ENCODE measurements at regions not wholly inside any gene's neighbourhood (a gene's known extent, or its start where the extent isn't known, plus 50 kb on each side); places are given as distances from the start of the nearest gene placed in this dataset.
"Not testable (repeated sequence)": the region's sequence is repeated elsewhere in the genome, so short reads cannot be mapped to it uniquely, and the experiment has no call there.

GRCh38 chr10:9102026-9102425 lies 1047.5 kb downstream of the GATA3 start:
- CTCF ChIA-PET: no interaction called here
- POLR2A ChIA-PET: no interaction called here
- Mint-ChIP-seq H3K9me3 (ENCODE audit: low read depth) (no peaks in the 10 kb centered on the region), H3K4me3 (no peak overlapping the region), H3K27me3 (peaks cover 4% of the 10 kb centered on the region), H3K4me1 (peaks cover 17% of the 10 kb centered on the region), H3K36me3 (ENCODE audit: low read depth) (peaks cover 2% of the 10 kb centered on the region), H3K27ac (no peak overlapping the region)
- ATAC-seq (peak; percentile 75), DNase-seq (no peak)
- intact Hi-C loops (cut with DNase I, micrococcal nuclease): no loop called here

- Mint-ChIP-seq H3K9me3 (ENCODE audit: low read depth) (no peaks in the 10 kb centered on the region), H3K36me3 (ENCODE audit: low read depth) (no peaks in the 10 kb centered on the region), H3K27ac (no peak overlapping the region), H3K4me3 (no peak overlapping the region), H3K4me1 (peaks cover 10% of the 10 kb centered on the region), H3K27me3 (peaks cover 4% of the 10 kb centered on the region)
- intact Hi-C loops (cut with DNase I, micrococcal nuclease): no loop called here
- ATAC-seq: no peak
- ChIA-PET POLR2A (no interaction called here), CTCF (no interaction called here)
- DNase-seq: no peak
These were observed 1048.8 kb downstream of the GATA3 start for GRCh38 chr10:9103301-9103700.

- CTCF ChIA-PET: interaction anchor here (0.7 kb wide), 1 partner anchor 16 kb away, joined by 3 read pairs; no protein-coding TSS in a partner anchor
- no peaks in the 10 kb centered on the region for H3K27me3 Mint-ChIP-seq
- H3K4me1 Mint-ChIP-seq: peaks cover 4% of the 10 kb centered on the region
- ATAC-seq (no peak), DNase-seq (no peak)
- H3K4me3 Mint-ChIP-seq: no peak overlapping the region
- intact Hi-C loops (cut with DNase I, micrococcal nuclease): no loop called here
- no peaks in the 10 kb centered on the region for H3K36me3 Mint-ChIP-seq (ENCODE audit: low read depth)
- POLR2A ChIA-PET: no interaction called here
- no peak overlapping the region for H3K27ac Mint-ChIP-seq
- H3K9me3 Mint-ChIP-seq (ENCODE audit: low read depth): no peaks in the 10 kb centered on the region
These were observed 1057.5 kb downstream of the GATA3 start for GRCh38 chr10:9111976-9112375.

GRCh38 chr10:9126728-9127127 lies 1072.2 kb downstream of the GATA3 start:
- intact Hi-C loops (cut with DNase I, micrococcal nuclease): no loop called here
- H3K36me3 Mint-ChIP-seq (ENCODE audit: low read depth): no peaks in the 10 kb centered on the region
- DNase-seq (no peak), ATAC-seq (no peak)
- H3K27me3 Mint-ChIP-seq: no peaks in the 10 kb centered on the region
- POLR2A ChIA-PET: no interaction called here
- no peaks in the 10 kb centered on the region for H3K4me1 Mint-ChIP-seq
- H3K27ac Mint-ChIP-seq: no peak overlapping the region
- H3K4me3 Mint-ChIP-seq: no peak overlapping the region
- CTCF ChIA-PET: interaction anchor here (1.1 kb wide), 1 partner anchor 160 kb away, joined by 3 read pairs; no protein-coding TSS in a partner anchor
- H3K9me3 Mint-ChIP-seq (ENCODE audit: low read depth): no peaks in the 10 kb centered on the region

GRCh38 chr10:9137368-9137767 lies 1082.9 kb downstream of the GATA3 start:
- POLR2A ChIA-PET: no interaction called here
- intact Hi-C loops (cut with DNase I, micrococcal nuclease): no loop called here
- Mint-ChIP-seq H3K27ac (no peak overlapping the region), H3K36me3 (ENCODE audit: low read depth) (no peaks in the 10 kb centered on the region), H3K9me3 (ENCODE audit: low read depth) (no peaks in the 10 kb centered on the region), H3K4me1 (peaks cover 2% of the 10 kb centered on the region), H3K4me3 (no peak overlapping the region), H3K27me3 (no peaks in the 10 kb centered on the region)
- CTCF ChIA-PET: no interaction called here
- ATAC-seq (no peak), DNase-seq (no peak)

- POLR2A ChIA-PET; intact Hi-C loops (cut with DNase I, micrococcal nuclease); H3K36me3 Mint-ChIP-seq (ENCODE audit: low read depth); H3K4me3 Mint-ChIP-seq; H3K9me3 Mint-ChIP-seq (ENCODE audit: low read depth); DNase-seq; H3K27ac Mint-ChIP-seq; ATAC-seq; CTCF ChIA-PET; H3K27me3 Mint-ChIP-seq; H3K4me1 Mint-ChIP-seq: not testable (repeated sequence)
These were observed 1084.3 kb downstream of the GATA3 start for GRCh38 chr10:9138829-9139228.

- Mint-ChIP-seq H3K27ac (no peak overlapping the region), H3K27me3 (no peaks in the 10 kb centered on the region), H3K4me1 (peaks cover 2% of the 10 kb centered on the region), H3K36me3 (ENCODE audit: low read depth) (no peaks in the 10 kb centered on the region), H3K4me3 (no peak overlapping the region), H3K9me3 (ENCODE audit: low read depth) (no peaks in the 10 kb centered on the region)
- intact Hi-C loops (cut with DNase I, micrococcal nuclease): no loop called here
- ATAC-seq (no peak), DNase-seq (no peak)
- CTCF ChIA-PET: interaction anchor here (1.0 kb wide), 1 partner anchor 12 kb away, joined by 3 read pairs; no protein-coding TSS in a partner anchor
- POLR2A ChIA-PET: no interaction called here
These were observed 1085.9 kb downstream of the GATA3 start for GRCh38 chr10:9140373-9140772.

GRCh38 chr10:9147475-9147874 lies 1093.0 kb downstream of the GATA3 start:
- no peak for DNase-seq
- ATAC-seq: no peak
- ChIA-PET CTCF (interaction anchor here (1.1 kb wide), 1 partner anchor 90 kb away, joined by 3 read pairs; no protein-coding TSS in a partner anchor), POLR2A (no interaction called here)
- H3K36me3 Mint-ChIP-seq (ENCODE audit: low read depth): no peaks in the 10 kb centered on the region
- no peak overlapping the region for H3K4me3 Mint-ChIP-seq
- H3K4me1 Mint-ChIP-seq: peaks cover 4% of the 10 kb centered on the region
- H3K27me3 Mint-ChIP-seq: no peaks in the 10 kb centered on the region
- intact Hi-C loops (cut with DNase I, micrococcal nuclease): no loop called here
- no peak overlapping the region for H3K27ac Mint-ChIP-seq
- peaks cover 3% of the 10 kb centered on the region for H3K9me3 Mint-ChIP-seq (ENCODE audit: low read depth)

GRCh38 chr10:9149134-9149533 lies 1094.6 kb downstream of the GATA3 start:
- ATAC-seq (no peak), DNase-seq (no peak)
- ChIA-PET CTCF (no interaction called here), POLR2A (no interaction called here)
- H3K27me3 Mint-ChIP-seq: no peaks in the 10 kb centered on the region
- intact Hi-C loops (cut with DNase I, micrococcal nuclease): no loop called here
- H3K27ac Mint-ChIP-seq: no peak overlapping the region
- H3K4me3 Mint-ChIP-seq: no peak overlapping the region
- no peaks in the 10 kb centered on the region for H3K36me3 Mint-ChIP-seq (ENCODE audit: low read depth)
- peaks cover 4% of the 10 kb centered on the region for H3K4me1 Mint-ChIP-seq
- H3K9me3 Mint-ChIP-seq (ENCODE audit: low read depth): peaks cover 3% of the 10 kb centered on the region

GRCh38 chr10:9153057-9153456 lies 1098.6 kb downstream of the GATA3 start:
- H3K4me1 Mint-ChIP-seq; H3K9me3 Mint-ChIP-seq (ENCODE audit: low read depth); H3K36me3 Mint-ChIP-seq (ENCODE audit: low read depth); DNase-seq; H3K4me3 Mint-ChIP-seq; CTCF ChIA-PET; POLR2A ChIA-PET; H3K27ac Mint-ChIP-seq; intact Hi-C loops (cut with DNase I, micrococcal nuclease); H3K27me3 Mint-ChIP-seq; ATAC-seq: not testable (repeated sequence)

- Mint-ChIP-seq H3K4me3 (no peak overlapping the region), H3K27ac (no peak overlapping the region), H3K9me3 (ENCODE audit: low read depth) (peaks cover 10% of the 10 kb centered on the region), H3K27me3 (no peaks in the 10 kb centered on the region), H3K36me3 (ENCODE audit: low read depth) (no peaks in the 10 kb centered on the region), H3K4me1 (no peaks in the 10 kb centered on the region)
- CTCF ChIA-PET: no interaction called here
- ATAC-seq: no peak
- intact Hi-C loops (cut with DNase I, micrococcal nuclease): no loop called here
- POLR2A ChIA-PET: interaction anchor here (0.7 kb wide), 1 partner anchor 242 kb away, joined by 4 read pairs; no protein-coding TSS in a partner anchor
- no peak for DNase-seq
These were observed 1103.2 kb downstream of the GATA3 start for GRCh38 chr10:9157656-9158055.

- Mint-ChIP-seq H3K4me1 (peaks cover 7% of the 10 kb centered on the region), H3K27ac (no peak overlapping the region), H3K36me3 (ENCODE audit: low read depth) (no peaks in the 10 kb centered on the region), H3K4me3 (no peak overlapping the region), H3K27me3 (no peaks in the 10 kb centered on the region), H3K9me3 (ENCODE audit: low read depth) (peaks cover 13% of the 10 kb centered on the region)
- ChIA-PET CTCF (interaction anchor here (0.5 kb wide), 1 partner anchor 96 kb away, joined by 5 read pairs; no protein-coding TSS in a partner anchor), POLR2A (interaction anchor here (0.5 kb wide), 1 partner anchor 1029 kb away, joined by 7 read pairs; no protein-coding TSS in a partner anchor)
- DNase-seq (no peak), ATAC-seq (no peak)
- intact Hi-C loops (cut with DNase I, micrococcal nuclease): no loop called here
These were observed 1104.2 kb downstream of the GATA3 start for GRCh38 chr10:9158675-9159074.

- Mint-ChIP-seq H3K27me3 (no peaks in the 10 kb centered on the region), H3K36me3 (ENCODE audit: low read depth) (no peaks in the 10 kb centered on the region), H3K4me1 (peaks cover 11% of the 10 kb centered on the region), H3K4me3 (no peak overlapping the region), H3K9me3 (ENCODE audit: low read depth) (peaks cover 16% of the 10 kb centered on the region), H3K27ac (no peak overlapping the region)
- intact Hi-C loops (cut with DNase I, micrococcal nuclease): no loop called here
- POLR2A ChIA-PET: no interaction called here
- DNase-seq (no peak), ATAC-seq (no peak)
- CTCF ChIA-PET: no interaction called here
These were observed 1105.8 kb downstream of the GATA3 start for GRCh38 chr10:9160275-9160674.
